Activated B cell treated with CpG ODN at 0.5 μM for 24 hours (primary cell): ENCODE measurements at regions not wholly inside any gene's neighbourhood (a gene's known extent, or its start where the extent isn't known, plus 50 kb on each side); places are given as distances from the start of the nearest gene placed in this dataset.

Experiments used
- ATAC-seq: fragments of 200-7000 bp; cut with Tn5 transposase; one replicate; pipeline ENCODE4 v1.10.0; 2021; ENCODE audit warnings: low read depth, mild to moderate bottlenecking, moderate library complexity
- CTCF ChIA-PET: fragments of 350-600 bp; sonication (Branson Sonifier 250); formaldehyde crosslinking; loops from one replicate; lab custom pipeline; 2021; ENCODE audit warnings: antibody characterized with exemption; lab: Charles Lee
- POLR2A ChIA-PET: fragments of 350-600 bp; sonication (Branson Sonifier 250); formaldehyde crosslinking; loops from one replicate; lab custom pipeline; 2021; ENCODE audit warnings: antibody characterized with exemption; lab: Charles Lee
- DNase-seq: peaks from one replicate; pipeline ENCODE4 v3.0.0; 2022
- H3K27ac Mint-ChIP-seq: one replicate; pipeline ENCODE4 v1.8.0; 2020; ENCODE audit warnings: mixed read lengths
- H3K27me3 Mint-ChIP-seq: one replicate; pipeline ENCODE4 v1.8.0; 2021; ENCODE audit warnings: mixed read lengths
- H3K36me3 Mint-ChIP-seq: one replicate; pipeline ENCODE4 v1.8.0; 2021; ENCODE audit warnings: low read depth, mixed read lengths
- H3K4me1 Mint-ChIP-seq: one replicate; pipeline ENCODE4 v1.8.0; 2021; ENCODE audit warnings: mixed read lengths
- H3K4me3 Mint-ChIP-seq: one replicate; pipeline ENCODE4 v1.8.0; 2020; ENCODE audit warnings: mild to moderate bottlenecking, mixed read lengths
- H3K9me3 Mint-ChIP-seq: one replicate; pipeline ENCODE4 v1.8.0; 2020; ENCODE audit warnings: mixed read lengths
- intact Hi-C: fragments of 100-400 bp; cut with micrococcal nuclease; formaldehyde crosslinking; loops from one replicate; pipeline ENCODE4 v1.15.1; 2024
- TF ChIP-seq, protein P1 (sequence below): fragments of 200-600 bp; IDR thresholded peaks from one replicate; pipeline ENCODE4 v1.8.0; 2022; ENCODE audit warnings: antibody characterized with exemption, mild to moderate bottlenecking

DNA sequence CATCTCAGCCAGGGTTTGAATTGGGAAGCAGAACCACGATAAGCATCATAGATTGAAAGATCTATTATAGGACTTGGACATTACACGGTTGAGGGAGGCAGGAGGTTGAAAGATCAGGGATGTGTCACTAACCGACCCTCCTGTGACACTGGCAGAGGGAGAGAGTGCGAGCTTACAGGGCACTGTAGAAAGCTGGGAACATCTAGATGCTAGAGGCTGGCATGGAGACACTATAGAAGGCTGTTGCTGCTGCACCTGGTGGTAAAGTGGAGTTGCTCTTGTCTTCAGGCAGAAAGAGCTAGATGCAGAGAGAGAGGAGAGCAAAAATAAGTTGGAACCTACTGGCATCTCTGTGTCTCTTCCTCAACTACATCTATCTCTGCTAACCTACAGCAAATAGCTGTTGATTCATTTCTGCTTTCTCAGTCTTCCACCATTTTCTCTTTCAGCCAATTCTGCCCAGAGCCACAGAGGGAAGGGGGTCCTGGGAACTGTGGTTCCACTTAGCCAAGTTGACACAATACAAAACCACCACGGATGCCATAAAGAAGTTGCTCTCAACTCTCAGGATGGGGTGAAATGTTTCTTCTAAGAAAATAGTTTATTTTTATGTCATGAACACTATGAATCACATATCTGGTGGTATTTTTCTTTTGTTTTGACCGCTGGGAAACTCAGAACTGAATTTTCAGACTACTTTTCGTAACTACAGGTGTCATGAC lies 155.9 kb downstream of the ZNF281 start:
- Mint-ChIP-seq H3K9me3 (no peaks in the 10 kb centered on the region), H3K27me3 (no peaks in the 10 kb centered on the region), H3K4me3 (no peak overlapping the region), H3K27ac (no peak overlapping the region), H3K36me3 (no peaks in the 10 kb centered on the region), H3K4me1 (peaks cover 5% of the 10 kb centered on the region)
- intact Hi-C loops = no loop called here
- POLR2A ChIA-PET = no interaction called here
- ATAC-seq (no peak), DNase-seq (no peak)
- TF ChIP-seq, protein P1, sequence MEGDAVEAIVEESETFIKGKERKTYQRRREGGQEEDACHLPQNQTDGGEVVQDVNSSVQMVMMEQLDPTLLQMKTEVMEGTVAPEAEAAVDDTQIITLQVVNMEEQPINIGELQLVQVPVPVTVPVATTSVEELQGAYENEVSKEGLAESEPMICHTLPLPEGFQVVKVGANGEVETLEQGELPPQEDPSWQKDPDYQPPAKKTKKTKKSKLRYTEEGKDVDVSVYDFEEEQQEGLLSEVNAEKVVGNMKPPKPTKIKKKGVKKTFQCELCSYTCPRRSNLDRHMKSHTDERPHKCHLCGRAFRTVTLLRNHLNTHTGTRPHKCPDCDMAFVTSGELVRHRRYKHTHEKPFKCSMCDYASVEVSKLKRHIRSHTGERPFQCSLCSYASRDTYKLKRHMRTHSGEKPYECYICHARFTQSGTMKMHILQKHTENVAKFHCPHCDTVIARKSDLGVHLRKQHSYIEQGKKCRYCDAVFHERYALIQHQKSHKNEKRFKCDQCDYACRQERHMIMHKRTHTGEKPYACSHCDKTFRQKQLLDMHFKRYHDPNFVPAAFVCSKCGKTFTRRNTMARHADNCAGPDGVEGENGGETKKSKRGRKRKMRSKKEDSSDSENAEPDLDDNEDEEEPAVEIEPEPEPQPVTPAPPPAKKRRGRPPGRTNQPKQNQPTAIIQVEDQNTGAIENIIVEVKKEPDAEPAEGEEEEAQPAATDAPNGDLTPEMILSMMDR = no peak
- CTCF ChIA-PET = no interaction called here

DNA sequence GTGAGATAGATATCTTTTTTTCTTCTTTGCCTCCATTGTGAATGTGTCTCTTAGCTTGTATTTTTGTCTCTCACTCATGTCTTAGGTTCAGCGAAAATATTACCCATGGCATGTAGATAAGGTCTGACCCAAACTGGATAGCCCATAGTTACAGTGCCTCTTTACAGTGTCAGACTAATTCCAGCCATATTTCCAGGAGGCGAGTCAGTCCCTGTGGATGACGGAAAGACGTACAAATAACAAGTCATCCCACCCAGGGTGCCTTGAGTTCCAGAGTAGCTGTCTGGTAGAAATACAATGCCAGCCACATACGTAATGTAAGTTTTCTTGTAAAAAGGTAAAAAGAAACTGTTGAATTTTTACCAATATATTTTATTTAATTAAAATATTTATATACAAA lies 157.3 kb downstream of the ZNF281 start:
- TF ChIP-seq, protein P1 = no peak
- ATAC-seq (no peak), DNase-seq (no peak)
- POLR2A ChIA-PET = no interaction called here
- no peaks in the 10 kb centered on the region for H3K4me1 Mint-ChIP-seq
- CTCF ChIA-PET = no interaction called here
- no peak overlapping the region for H3K4me3 Mint-ChIP-seq
- H3K27ac Mint-ChIP-seq = no peak overlapping the region
- no peaks in the 10 kb centered on the region for H3K9me3 Mint-ChIP-seq
- H3K27me3 Mint-ChIP-seq = peaks cover 4% of the 10 kb centered on the region
- no peaks in the 10 kb centered on the region for H3K36me3 Mint-ChIP-seq
- intact Hi-C loops = no loop called here

DNA sequence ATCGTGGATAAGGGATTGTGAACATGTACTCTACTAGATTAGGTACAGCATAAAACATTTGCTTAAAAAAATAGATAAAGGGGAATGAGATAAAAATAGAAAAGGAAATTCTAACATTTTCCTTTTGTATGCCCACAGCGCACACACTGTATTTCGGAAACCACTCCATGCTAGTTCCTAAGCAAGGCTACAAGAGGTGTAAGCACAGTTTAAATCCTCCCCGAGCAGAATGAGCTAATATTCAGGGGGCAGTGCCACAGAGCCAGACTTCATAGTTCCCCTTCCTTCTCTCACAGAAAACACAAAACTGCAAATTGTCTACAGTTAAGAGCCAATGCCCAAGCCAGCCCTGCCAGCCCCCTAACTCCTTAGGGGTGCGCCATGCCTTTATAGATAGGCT lies 159.4 kb downstream of the ZNF281 start:
- no peak for ATAC-seq
- CTCF ChIA-PET = no interaction called here
- no peak overlapping the region for H3K27ac Mint-ChIP-seq
- POLR2A ChIA-PET = no interaction called here
- H3K4me3 Mint-ChIP-seq = no peak overlapping the region
- no peaks in the 10 kb centered on the region for H3K36me3 Mint-ChIP-seq
- no peaks in the 10 kb centered on the region for H3K9me3 Mint-ChIP-seq
- intact Hi-C loops = no loop called here
- TF ChIP-seq, protein P1 = no peak
- H3K27me3 Mint-ChIP-seq = peaks cover 8% of the 10 kb centered on the region
- no peaks in the 10 kb centered on the region for H3K4me1 Mint-ChIP-seq
- DNase-seq = no peak

DNA sequence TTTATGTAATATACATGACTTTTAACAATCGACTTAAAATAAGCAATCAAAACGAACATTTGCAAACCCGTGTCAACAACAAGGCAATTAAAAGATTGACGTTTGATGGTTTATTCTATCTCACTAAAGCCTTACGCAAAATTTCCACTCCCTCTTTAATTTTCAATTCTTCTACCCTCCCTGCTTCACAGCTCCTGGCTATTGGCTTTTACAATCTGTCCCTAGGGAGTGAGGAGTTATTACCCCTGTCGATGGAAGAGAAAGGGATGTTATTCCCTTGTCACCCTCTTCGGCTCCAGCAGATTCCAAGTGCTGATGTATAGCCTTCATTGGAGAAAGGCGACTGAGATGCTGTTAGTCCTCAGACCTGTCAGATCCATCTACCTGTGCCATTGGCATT lies 161.3 kb downstream of the ZNF281 start:
- no peak for ATAC-seq
- POLR2A ChIA-PET = no interaction called here
- intact Hi-C loops = no loop called here

DNA sequence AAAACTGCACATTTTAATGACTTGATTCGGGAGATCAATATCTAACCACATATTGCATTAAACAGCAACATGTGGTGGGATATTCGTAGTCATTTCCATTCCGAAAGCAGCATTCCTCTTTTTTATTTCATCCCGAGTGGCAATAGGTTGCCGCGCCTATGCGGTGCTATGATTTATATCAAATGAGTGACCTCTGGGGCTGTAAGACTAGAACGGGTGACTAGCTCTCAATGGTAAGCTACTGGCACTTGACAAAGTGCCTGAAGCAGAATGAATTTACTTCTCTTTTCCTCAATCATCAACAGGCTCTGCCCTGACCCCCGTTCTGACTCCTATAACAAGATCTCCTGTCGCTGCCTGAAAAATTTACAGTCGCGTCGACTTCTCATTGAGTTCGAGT lies 162.3 kb downstream of the ZNF281 start:
- no peaks in the 10 kb centered on the region for H3K36me3 Mint-ChIP-seq

More for the DNA sequence above, 161.3 kb downstream of the ZNF281 start:
- H3K36me3 Mint-ChIP-seq = no peaks in the 10 kb centered on the region
- DNase-seq = no peak
- H3K4me3 Mint-ChIP-seq = no peak overlapping the region
- TF ChIP-seq, protein P1 = no peak
- CTCF ChIA-PET = no interaction called here
- H3K9me3 Mint-ChIP-seq = no peaks in the 10 kb centered on the region
- no peak overlapping the region for H3K27ac Mint-ChIP-seq
- H3K4me1 Mint-ChIP-seq = no peaks in the 10 kb centered on the region
- peaks cover 16% of the 10 kb centered on the region for H3K27me3 Mint-ChIP-seq

More for the DNA sequence above, 162.3 kb downstream of the ZNF281 start:
- Mint-ChIP-seq H3K4me3 (no peak overlapping the region), H3K27ac (no peak overlapping the region), H3K27me3 (peaks cover 22% of the 10 kb centered on the region), H3K9me3 (no peaks in the 10 kb centered on the region), H3K4me1 (no peaks in the 10 kb centered on the region)
- no peak for ATAC-seq
- POLR2A ChIA-PET = interaction anchor here (0.6 kb wide), 1 partner anchor 94 kb away, joined by 3 read pairs; no protein-coding TSS in a partner anchor
- intact Hi-C loops = no loop called here
- CTCF ChIA-PET = no interaction called here
- no peak for DNase-seq
- TF ChIP-seq, protein P1 = no peak
